GM18505 (cell line): ENCODE measurements at regions not wholly inside any gene's neighbourhood (a gene's known extent, or its start where the extent isn't known, plus 50 kb on each side); places are given as distances from the start of the nearest gene placed in this dataset.

Experiments
- ATAC-seq: cut with Tn5 transposase; IDR thresholded peaks from one replicate; pipeline ENCODE4 v1.9.1; 2021; ENCODE audit not compliant: unreplicated experiment
- POLR2A ChIP-seq: IDR thresholded peaks from 4 replicates; pipeline ENCODE4 v1.6.1; 2011; ENCODE audit warnings: borderline replicate concordance; ENCODE audit not compliant: insufficient read depth, insufficient read length; ENCODE audit errors: extremely low read depth

DNA sequence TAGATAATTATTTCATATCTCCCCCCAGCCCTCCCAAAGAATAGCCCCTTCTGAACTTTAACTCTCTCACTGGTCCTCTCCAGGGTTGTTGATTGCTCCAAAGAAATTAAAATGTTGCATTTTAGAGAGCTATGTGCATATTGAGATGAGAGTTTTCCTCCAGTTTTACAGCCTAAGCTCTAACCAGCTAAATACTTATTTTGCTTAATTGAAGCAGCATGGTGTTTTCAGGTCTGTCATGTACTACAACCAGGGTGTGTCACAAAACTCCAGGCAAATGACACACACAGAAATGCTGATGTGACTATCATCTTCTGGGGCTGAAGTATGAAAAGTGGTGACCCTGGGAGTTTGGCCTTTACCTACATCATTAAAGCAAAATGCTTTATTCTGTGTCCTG is 196.8 kb upstream of the STXBP5 start:
- no peak for TF ChIP-seq POLR2A
- ATAC-seq = no peak

DNA sequence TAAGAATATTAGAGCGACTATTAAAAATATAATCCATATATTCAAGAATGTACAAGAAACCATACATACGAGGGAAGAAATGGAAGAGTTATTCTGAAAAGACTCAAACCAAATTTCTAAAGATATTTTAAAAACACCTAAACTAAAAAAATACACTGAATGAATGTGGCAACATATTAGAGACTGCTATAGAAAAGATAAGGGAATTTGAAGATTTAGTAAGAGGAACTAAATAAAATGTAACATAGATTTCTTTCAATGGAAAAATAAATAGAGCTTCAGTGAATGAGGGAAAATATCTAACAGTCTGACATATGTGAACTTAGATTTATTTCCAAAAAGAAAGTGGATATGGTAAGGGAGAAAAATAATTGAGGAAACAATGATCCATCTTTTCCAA is 194.9 kb upstream of the STXBP5 start:
- no peak for TF ChIP-seq POLR2A

DNA sequence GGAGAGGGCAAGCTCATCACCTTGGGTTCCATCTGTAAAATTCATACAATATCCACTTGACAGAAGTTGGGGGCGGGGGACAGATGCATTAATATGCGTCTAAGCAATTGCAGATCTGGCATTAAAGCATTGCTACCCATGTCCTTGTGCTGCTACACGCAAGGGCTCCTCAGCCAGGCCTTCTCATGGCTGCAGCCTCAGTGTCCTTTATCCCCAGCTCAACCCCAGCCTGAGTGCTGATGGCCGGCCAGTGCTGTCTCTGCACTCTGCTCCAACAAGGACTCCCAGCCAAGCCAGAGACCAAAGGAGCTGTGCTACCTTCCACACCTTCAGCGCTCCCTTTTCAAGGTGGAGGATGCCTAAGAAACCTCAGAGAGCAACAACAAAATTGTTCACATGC is 188.5 kb upstream of the STXBP5 start:
- TF ChIP-seq POLR2A = no peak
- ATAC-seq = no peak

More for the DNA sequence above, 194.9 kb upstream of the STXBP5 start:
- no peak for ATAC-seq

DNA sequence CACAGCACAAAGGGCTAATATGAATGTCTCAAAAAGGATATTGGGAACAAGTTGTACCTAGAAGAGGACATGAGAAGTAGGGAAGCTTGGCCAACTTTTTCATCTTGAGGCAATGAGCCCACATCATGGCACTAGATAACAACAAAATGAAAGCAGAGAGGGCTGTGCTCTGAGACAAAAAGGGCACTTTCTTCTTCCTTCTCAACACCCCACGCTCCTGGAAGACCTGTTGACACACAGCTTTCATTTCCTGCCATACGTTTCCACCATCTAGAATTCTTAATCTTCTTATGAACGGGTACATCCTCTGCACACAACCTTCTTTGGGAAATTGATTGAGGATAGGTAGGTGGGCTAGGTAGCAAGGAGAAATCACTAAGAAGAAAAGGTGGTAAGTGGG is 187.8 kb upstream of the STXBP5 start:
- TF ChIP-seq POLR2A = no peak
- ATAC-seq = no peak

DNA sequence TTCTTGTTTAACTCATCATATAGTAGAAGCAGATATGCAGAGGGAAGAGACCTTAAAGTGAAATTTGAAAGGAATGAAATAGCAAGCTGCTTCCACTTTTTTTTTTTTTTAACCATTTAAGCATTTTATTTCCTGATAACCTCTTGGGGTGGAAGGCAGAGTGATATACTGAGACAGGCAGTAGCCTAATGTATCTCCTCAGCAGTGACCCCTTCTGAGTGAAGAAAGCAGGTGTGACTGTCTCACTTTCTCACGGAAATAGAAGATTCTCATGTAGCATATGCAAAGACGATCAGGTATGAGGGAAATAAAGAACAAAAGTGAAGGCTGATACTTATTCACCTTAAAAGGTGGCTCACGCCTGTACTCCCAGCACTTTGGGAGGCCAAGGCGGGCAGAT is 187.1 kb upstream of the STXBP5 start:
- TF ChIP-seq POLR2A = no peak
- ATAC-seq = no peak

DNA sequence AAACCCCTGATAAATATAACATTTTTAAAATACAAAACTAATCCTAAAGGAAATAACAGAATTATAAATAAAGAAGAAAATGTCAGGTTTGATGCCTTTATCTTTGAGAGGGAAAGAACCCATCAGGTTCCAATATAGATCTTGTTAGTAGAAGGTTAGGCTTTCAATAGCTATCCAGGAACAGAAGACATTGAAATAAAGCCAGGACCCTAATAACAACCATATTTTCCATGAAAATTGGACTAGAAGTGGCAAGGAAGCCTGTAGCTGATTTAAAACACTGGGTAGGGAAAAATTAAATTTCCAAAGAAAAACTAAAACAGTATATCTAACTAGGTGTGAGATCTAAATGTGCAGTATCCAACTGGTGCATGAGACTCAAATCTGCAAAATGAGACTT is 185.2 kb upstream of the STXBP5 start:
- ATAC-seq = no peak
- TF ChIP-seq POLR2A = no peak

DNA sequence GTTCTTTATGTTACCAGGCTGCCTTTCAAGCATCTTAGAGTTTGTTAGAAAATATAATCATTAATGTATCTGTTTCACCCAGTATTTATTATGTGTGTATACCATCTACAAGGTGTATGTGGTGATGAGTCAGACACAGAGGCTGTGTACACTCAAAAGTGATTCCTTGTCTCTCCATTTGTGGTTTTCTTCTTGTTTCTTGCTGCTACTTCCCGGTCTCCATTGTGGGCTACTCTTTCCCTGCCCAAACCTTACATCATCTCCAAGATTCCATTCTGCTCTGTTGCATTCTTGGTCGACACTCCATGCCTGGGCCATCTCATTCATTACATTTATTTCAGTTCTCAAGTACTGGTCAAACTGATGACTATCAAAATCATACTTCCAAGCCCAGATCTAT is 182.2 kb upstream of the STXBP5 start:
- ATAC-seq = no peak

DNA sequence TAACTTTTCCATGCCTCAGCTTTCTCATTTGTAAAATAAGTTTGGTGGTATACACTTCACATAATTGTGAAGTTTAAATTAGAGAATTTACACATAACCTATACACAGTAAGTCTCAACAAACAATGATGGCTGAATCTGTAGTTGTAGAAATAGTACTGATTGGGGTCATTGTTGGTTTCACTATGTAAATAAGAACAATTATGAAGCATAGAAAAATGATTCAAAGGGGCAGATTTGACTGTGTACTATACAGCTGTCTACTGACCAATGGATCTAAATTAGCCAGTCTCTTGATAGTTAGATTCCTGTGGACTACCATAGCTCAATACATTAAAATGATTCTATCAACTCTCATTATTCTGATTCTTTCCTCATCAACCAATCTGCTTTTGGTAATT is 181.1 kb upstream of the STXBP5 start:
- no peak for TF ChIP-seq POLR2A
- no peak for ATAC-seq

More for the DNA sequence above, 182.2 kb upstream of the STXBP5 start:
- TF ChIP-seq POLR2A = no peak

DNA sequence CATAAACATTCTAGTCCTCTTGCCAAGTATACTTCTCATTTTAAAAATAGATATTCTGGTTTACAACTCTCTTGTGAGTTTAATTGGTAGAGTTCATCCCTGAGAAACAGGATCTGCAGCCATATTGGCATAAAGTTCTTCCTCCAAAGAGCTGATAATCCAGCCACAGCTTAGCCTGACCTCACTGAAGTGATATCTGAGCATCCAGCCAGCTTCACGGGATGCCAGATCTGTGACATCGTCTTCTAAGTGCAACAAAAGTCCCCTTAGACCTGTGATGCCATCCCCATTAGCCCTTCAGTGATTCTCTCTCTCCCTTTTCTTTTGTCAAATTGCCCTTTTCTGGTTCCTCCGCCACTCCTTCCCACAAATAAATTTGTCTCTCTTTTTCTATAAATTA is 180.6 kb upstream of the STXBP5 start:
- no peak for ATAC-seq
- TF ChIP-seq POLR2A = no peak

DNA sequence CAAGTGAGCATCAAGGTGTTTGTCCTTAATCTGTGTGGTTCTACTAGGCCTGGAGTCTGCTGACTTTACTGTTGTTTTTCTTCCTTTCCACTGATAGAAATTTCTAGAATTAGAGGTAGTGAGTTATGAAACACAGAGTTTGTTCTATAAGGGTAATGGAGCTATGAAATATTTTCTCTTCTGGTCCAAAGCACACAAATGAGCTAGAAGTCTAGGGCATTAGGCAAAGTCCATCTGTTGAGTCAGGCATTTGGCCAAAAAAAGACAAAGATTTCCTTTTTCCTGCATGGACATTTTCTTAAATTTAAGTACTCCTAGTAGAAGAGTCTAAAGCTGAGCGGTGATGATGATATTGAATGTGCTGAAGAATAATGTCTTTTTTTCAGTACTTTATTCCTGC is 174.3 kb upstream of the STXBP5 start:
- no peak for TF ChIP-seq POLR2A
- ATAC-seq = no peak

DNA sequence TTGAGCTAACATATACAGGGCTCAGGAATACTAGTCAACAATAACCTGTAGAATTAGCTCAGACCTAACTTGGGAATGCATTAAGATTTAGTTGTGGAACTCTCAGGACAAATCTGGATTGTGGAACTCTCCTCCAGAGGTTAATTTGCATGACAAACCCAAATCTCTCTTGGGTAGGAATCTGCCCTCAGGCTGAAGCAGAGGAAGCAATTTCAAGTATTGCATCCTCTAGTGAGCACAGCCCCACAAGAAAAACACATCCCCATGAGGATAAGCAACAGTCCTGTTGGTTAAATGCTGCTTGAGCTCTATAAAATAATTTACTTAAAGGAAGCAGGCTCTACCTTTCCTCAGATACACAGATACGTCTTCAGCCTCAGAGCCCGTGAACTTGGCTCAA is 170.9 kb upstream of the STXBP5 start:
- no peak for ATAC-seq
- no peak for TF ChIP-seq POLR2A

DNA sequence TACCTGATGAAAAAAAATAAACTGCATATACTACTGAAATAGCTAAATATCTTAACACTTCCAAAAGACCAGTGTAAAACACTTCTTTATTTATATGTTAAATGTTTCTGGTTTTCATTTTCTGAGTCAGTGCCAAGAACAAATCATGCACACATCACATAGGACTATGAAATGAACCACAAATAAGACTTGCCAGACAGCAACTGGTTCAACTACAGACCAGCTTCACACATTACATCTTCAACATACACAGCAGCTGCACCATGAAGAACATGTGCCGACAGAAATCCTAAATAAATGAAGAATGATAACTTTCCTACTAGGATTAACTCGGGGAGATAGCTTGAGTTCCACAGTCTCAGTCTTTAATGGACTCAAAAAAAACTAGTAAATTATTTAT is 168.3 kb upstream of the STXBP5 start:
- no peak for TF ChIP-seq POLR2A
- ATAC-seq = no peak

DNA sequence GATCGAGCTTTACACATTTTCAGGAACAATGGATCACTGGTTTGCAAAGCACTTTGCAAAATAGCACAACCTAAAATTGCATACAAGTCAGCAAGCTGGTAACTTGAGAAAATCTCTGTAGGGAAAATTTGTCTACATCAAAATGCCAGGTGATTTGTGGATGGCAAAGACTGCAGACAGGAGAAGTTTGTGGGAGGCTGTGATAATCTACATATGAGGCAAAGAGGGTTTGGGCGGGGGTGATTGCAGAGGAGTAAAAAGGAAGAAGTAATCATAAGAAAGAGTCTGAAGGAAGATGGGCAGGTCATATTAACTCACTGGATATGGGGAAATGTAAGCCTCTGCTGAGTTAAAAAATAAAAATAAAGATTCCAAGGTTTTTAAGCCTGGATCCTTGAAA is 166.3 kb upstream of the STXBP5 start:
- no peak for TF ChIP-seq POLR2A
- no peak for ATAC-seq

DNA sequence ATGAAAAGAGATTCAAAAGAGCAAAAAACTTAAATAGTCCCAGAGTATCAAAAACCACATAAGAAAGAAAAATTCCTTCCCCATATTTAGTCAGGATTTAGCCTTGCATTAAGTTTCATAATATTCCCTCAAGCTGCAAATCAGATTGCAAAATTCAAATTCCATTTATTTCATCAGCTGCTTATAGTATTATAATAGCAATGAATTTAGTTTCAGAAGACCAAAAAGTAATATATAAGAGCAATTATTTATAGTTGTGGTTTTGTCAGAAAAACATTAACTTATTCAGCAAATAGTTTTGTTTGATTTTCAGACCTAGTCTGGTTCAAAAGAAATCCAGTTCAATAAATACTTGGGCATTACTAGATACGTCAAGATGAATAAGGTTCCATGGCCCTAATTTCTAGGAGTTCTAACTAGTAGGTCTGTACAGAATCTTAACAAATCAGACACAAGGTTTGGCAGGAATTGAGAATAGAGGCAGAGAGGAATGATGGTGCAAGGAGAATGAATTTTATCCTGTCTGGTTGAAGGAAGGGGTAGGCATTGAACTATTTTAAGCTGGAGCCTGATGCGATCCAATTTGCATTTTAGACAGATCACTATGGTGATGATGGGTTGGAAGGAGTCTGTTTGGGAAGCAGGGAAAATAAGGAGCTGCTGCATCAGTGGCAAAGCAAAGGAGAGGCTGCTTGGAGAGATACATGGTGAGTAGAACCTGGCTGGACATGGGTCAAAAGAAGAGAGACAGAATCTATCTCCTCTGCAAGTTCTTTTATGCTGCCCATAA is 163.9 kb upstream of the STXBP5 start:
- ATAC-seq = no peak
- TF ChIP-seq POLR2A = no peak

DNA sequence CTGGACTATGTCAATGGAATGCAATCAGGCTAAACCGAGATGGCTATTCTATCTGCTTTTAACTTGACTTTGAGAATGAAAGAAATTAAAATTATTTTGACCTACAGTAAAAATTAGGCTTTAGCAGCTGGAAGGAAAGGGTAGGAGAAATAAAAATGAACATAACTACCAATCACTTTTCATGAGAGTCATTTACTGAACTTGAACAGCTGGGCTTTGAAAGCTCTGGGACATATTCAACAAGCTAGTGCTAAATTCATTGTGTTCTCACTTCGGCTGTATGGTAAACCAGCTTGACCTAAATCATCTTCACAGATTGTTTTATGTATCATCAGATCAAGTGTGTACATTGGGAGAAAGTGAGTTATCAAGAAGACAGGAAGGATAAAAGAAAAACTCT is 161.5 kb upstream of the STXBP5 start:
- no peak for ATAC-seq
- no peak for TF ChIP-seq POLR2A
